OCI-LY1 (cell line): ENCODE measurements at regions not wholly inside any gene's neighbourhood (a gene's known extent, or its start where the extent isn't known, plus 50 kb on each side); places are given as distances from the start of the nearest gene placed in this dataset.

ENCODE experiments used
- H2AFZ ChIP-seq: fragments of 200-600 bp; sonication (generic), shearing (Covaris generic); 2 replicates; pipeline ENCODE4 v1.6.0; 2014; ENCODE audit warnings: antibody characterized with exemption, mild to moderate bottlenecking, low read length
- H3F3A ChIP-seq: fragments of 200-600 bp; sonication (generic), shearing (Covaris generic); 2 replicates; pipeline ENCODE4 v1.6.0; 2014; ENCODE audit warnings: mild to moderate bottlenecking, antibody characterized with exemption, low read length, moderate library complexity; ENCODE audit not compliant: insufficient read depth
- H3K27ac ChIP-seq: fragments of 200-600 bp; sonication (generic); 2 replicates; pipeline ENCODE4 v1.5.1; 2014; ENCODE audit warnings: low read length, mixed run types, mild to moderate bottlenecking, low read depth; ENCODE audit not compliant: poor library complexity, severe bottlenecking
- H3K27me3 ChIP-seq: fragments of 200-600 bp; sonication (generic); 2 replicates; pipeline ENCODE4 v1.6.0; 2014; ENCODE audit warnings: antibody characterized with exemption, mild to moderate bottlenecking, low read length, moderate library complexity; ENCODE audit not compliant: insufficient read depth
- H3K36me3 ChIP-seq: fragments of 200-600 bp; sonication (generic); 2 replicates; pipeline ENCODE4 v1.6.1; 2014; ENCODE audit warnings: mild to moderate bottlenecking, antibody characterized with exemption, low read length, moderate library complexity, mixed read lengths; ENCODE audit not compliant: insufficient read depth
- H3K4me1 ChIP-seq: fragments of 200-600 bp; sonication (generic); 2 replicates; pipeline ENCODE4 v1.5.1; 2014; ENCODE audit warnings: mild to moderate bottlenecking, low read length, moderate library complexity; ENCODE audit not compliant: insufficient read depth, severe bottlenecking
- H3K4me2 ChIP-seq: fragments of 200-600 bp; sonication (generic), shearing (Covaris generic); 2 replicates; pipeline ENCODE4 v1.6.1; 2014; ENCODE audit warnings: low read length
- H3K4me3 ChIP-seq: fragments of 200-600 bp; sonication (generic); 2 replicates; pipeline ENCODE4 v1.5.1; 2014; ENCODE audit warnings: low read length, low read depth, mild to moderate bottlenecking, mixed read lengths; ENCODE audit not compliant: poor library complexity, severe bottlenecking
- H3K79me2 ChIP-seq: fragments of 200-600 bp; shearing (Covaris generic); 2 replicates; pipeline ENCODE4 v1.6.1; 2016; ENCODE audit warnings: mixed run types, low read length, mixed read lengths; ENCODE audit not compliant: insufficient read depth
- H3K9ac ChIP-seq: fragments of 200-600 bp; sonication (generic), shearing (Covaris generic); 2 replicates; pipeline ENCODE4 v1.6.1; 2014; ENCODE audit warnings: mild to moderate bottlenecking, low read length, mixed read lengths
- H3K9me2 ChIP-seq: fragments of 200-600 bp; sonication (generic), shearing (Covaris generic); 2 replicates; pipeline ENCODE4 v1.6.1; 2014; ENCODE audit warnings: low read depth, mild to moderate bottlenecking, low read length, mixed read lengths
- H3K9me3 ChIP-seq: fragments of 200-600 bp; shearing (Covaris generic); 2 replicates; pipeline ENCODE4 v1.6.1; 2014; ENCODE audit warnings: low read length, mixed read lengths
- H4K20me1 ChIP-seq: fragments of 200-600 bp; sonication (generic), shearing (Covaris generic); 2 replicates; pipeline ENCODE4 v1.6.0; 2016; ENCODE audit warnings: mild to moderate bottlenecking, low read length; ENCODE audit not compliant: insufficient read depth
- EZH2 ChIP-seq: fragments of 200-600 bp; sonication (generic), shearing (Covaris generic); IDR thresholded peaks from 2 replicates; pipeline ENCODE4 v1.8.0; 2017; ENCODE audit warnings: borderline replicate concordance, mixed run types, mild to moderate bottlenecking, antibody characterized with exemption, low read length, moderate library complexity, mixed read lengths
- TF ChIP-seq, protein P1 (sequence below): fragments of 200-600 bp; sonication (generic), shearing (Covaris generic); IDR thresholded peaks from 2 replicates; pipeline ENCODE4 v1.5.1; 2017; ENCODE audit warnings: mild to moderate bottlenecking, antibody characterized with exemption, low read length, moderate library complexity, mixed read lengths

DNA sequence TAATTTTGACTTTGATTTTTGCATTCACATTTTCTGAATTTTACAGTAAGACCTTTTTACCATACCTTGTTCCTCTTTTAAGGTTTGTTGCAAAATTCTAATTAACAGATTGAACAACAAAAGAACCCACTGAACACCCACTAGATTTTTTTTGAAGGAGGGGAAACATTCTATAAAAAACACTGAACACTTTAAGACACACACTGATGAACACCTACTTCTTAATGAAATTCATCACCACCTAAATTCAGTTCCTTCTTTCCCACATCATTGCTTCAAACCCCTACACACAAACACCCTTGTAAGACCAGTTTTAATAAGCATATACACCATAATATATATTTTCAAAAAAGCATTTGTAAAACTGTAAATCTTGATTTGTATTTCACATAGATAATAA, 559.0 kb upstream of the MEF2C start:
- H3F3A ChIP-seq: no peaks in the 10 kb centered on the region
- H3K4me3 ChIP-seq: no peak overlapping the region
- no peaks in the 10 kb centered on the region for H3K9me2 ChIP-seq
- peak overlapping the region; percentile 64; the same call in 1 of the 2 replicates for H2AFZ ChIP-seq
- peaks cover 93% of the 10 kb centered on the region for H3K4me1 ChIP-seq
- no peak overlapping the region for H3K9ac ChIP-seq
- TF ChIP-seq EZH2: no peak
- TF ChIP-seq, protein P1, sequence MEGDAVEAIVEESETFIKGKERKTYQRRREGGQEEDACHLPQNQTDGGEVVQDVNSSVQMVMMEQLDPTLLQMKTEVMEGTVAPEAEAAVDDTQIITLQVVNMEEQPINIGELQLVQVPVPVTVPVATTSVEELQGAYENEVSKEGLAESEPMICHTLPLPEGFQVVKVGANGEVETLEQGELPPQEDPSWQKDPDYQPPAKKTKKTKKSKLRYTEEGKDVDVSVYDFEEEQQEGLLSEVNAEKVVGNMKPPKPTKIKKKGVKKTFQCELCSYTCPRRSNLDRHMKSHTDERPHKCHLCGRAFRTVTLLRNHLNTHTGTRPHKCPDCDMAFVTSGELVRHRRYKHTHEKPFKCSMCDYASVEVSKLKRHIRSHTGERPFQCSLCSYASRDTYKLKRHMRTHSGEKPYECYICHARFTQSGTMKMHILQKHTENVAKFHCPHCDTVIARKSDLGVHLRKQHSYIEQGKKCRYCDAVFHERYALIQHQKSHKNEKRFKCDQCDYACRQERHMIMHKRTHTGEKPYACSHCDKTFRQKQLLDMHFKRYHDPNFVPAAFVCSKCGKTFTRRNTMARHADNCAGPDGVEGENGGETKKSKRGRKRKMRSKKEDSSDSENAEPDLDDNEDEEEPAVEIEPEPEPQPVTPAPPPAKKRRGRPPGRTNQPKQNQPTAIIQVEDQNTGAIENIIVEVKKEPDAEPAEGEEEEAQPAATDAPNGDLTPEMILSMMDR: no peak
- H3K79me2 ChIP-seq: no peaks in the 10 kb centered on the region
- no peaks in the 10 kb centered on the region for H3K9me3 ChIP-seq
- no peaks in the 10 kb centered on the region for H4K20me1 ChIP-seq
- H3K27me3 ChIP-seq: no peaks in the 10 kb centered on the region
- no peak overlapping the region for H3K4me2 ChIP-seq
- H3K27ac ChIP-seq: peak overlapping the region; percentile 32
- no peaks in the 10 kb centered on the region for H3K36me3 ChIP-seq

- no peak overlapping the region for H3K4me2 ChIP-seq
- TF ChIP-seq EZH2: no peak
- TF ChIP-seq, protein P1: no peak
These were observed 557.7 kb upstream of the MEF2C start for GRCh38 chr5:89440670-89441069.

GRCh38 chr5:89437450-89438435, 554.8 kb upstream of the MEF2C start:
- H3K4me2 ChIP-seq: no peak overlapping the region
- H3K36me3 ChIP-seq: no peaks in the 10 kb centered on the region
- H3K79me2 ChIP-seq: no peaks in the 10 kb centered on the region
- TF ChIP-seq, protein P1: no peak
- no peak for TF ChIP-seq EZH2
- peaks cover 75% of the 10 kb centered on the region for H3K4me1 ChIP-seq
- H3K9me2 ChIP-seq: no peaks in the 10 kb centered on the region
- no peaks in the 10 kb centered on the region for H3K9me3 ChIP-seq
- no peak overlapping the region for H3K9ac ChIP-seq
- no peaks in the 10 kb centered on the region for H4K20me1 ChIP-seq
- no peaks in the 10 kb centered on the region for H3K27me3 ChIP-seq
- no peaks in the 10 kb centered on the region for H3F3A ChIP-seq
- no peak overlapping the region for H2AFZ ChIP-seq
- H3K27ac ChIP-seq: peak overlapping the region; percentile 18
- H3K4me3 ChIP-seq: no peak overlapping the region

More at GRCh38 chr5:89440670-89441069, 557.7 kb upstream of the MEF2C start:
- H2AFZ ChIP-seq: peak overlapping the region; percentile 79
- H3K4me3 ChIP-seq: no peak overlapping the region
- H3K4me1 ChIP-seq: peaks cover 95% of the 10 kb centered on the region
- no peaks in the 10 kb centered on the region for H3K36me3 ChIP-seq
- H3K27me3 ChIP-seq: no peaks in the 10 kb centered on the region
- no peaks in the 10 kb centered on the region for H3F3A ChIP-seq
- H3K9me3 ChIP-seq: no peaks in the 10 kb centered on the region
- no peaks in the 10 kb centered on the region for H4K20me1 ChIP-seq
- no peak overlapping the region for H3K9ac ChIP-seq
- H3K27ac ChIP-seq: no peak overlapping the region
- no peaks in the 10 kb centered on the region for H3K79me2 ChIP-seq
- H3K9me2 ChIP-seq: no peaks in the 10 kb centered on the region
